GM12878 (cell line): ENCODE measurements at regions not wholly inside any gene's neighbourhood (a gene's known extent, or its start where the extent isn't known, plus 50 kb on each side); places are given as distances from the start of the nearest gene placed in this dataset.

Experiments used
- ATAC-seq: fragments of 200-7000 bp; cut with Tn5 transposase; 3 replicates; pipeline ENCODE4 v1.9.1; 2020; ENCODE audit warnings: mild to moderate bottlenecking, moderate library complexity
- BruUV-seq: library from RNA; stranded (reverse); fragments of 400-500 nt; replicated peaks from 2 replicates; lab custom pipeline; 2021; lab: Mats Ljungman, UMichigan
- CTCF ChIA-PET: fragments of 300-600 bp; sonication (Branson Sonifier 250); formaldehyde crosslinking; extraction: SDS; loops from one replicate; lab custom pipeline; 2021; ENCODE audit warnings: inconsistent platforms; lab: Yijun Ruan, JAX
- POLR2A ChIA-PET: fragments of 350-600 bp; formaldehyde crosslinking; extraction: SDS; loops from one replicate; lab custom pipeline; 2021; ENCODE audit warnings: inconsistent platforms; lab: Charles Lee
- RAD21 ChIA-PET: fragments of 300-600 bp; sonication (Branson Sonifier 250); formaldehyde crosslinking; loops from one replicate; lab custom pipeline; 2023; ENCODE audit warnings: antibody characterized with exemption; ENCODE audit not compliant: unreplicated experiment; lab: Charles Lee
- SMC1A ChIA-PET: fragments of 300-600 bp; sonication (Branson Sonifier 250); formaldehyde crosslinking; loops from one replicate; lab custom pipeline; 2023; ENCODE audit not compliant: unreplicated experiment, uncharacterized antibody; lab: Charles Lee
- DNase-seq: peaks from one replicate; pipeline ENCODE4 v3.0.0-alpha.2; 2011; ENCODE audit warnings: low read depth, low spot score
- FAIRE-seq: peaks from 3 replicates; lab custom pipeline; 2011; peaks lifted over from hg19 to GRCh38; lab: Jason Lieb, UNC
- H2AFZ ChIP-seq: 2 replicates; pipeline ENCODE4 v1.6.0; 2011; ENCODE audit warnings: low read depth, low read length, control low read depth; ENCODE audit not compliant: control insufficient read depth
- H3K27ac ChIP-seq: 2 replicates; pipeline ENCODE4 v1.5.1; 2011; ENCODE audit warnings: control low read depth; ENCODE audit not compliant: control insufficient read depth, insufficient read depth
- H3K27me3 ChIP-seq, 2 experiments: replicated peaks in 1 of 2; 2 replicates each; pipeline versions ENCODE4 v1.6.0 to v1.6.1; 2011; ENCODE audit warnings: low read length in 1 of 2; ENCODE audit not compliant: control insufficient read depth in 2 of 2, insufficient read depth in 2 of 2
- H3K36me3 ChIP-seq, 2 experiments: 2 replicates each; pipeline ENCODE4 v1.5.1; 2011; ENCODE audit warnings: low read length in 1 of 2; ENCODE audit not compliant: control insufficient read depth in 2 of 2, insufficient read depth in 2 of 2
- H3K4me1 ChIP-seq: 2 replicates; pipeline ENCODE4 v1.6.1; 2011; ENCODE audit warnings: mild to moderate bottlenecking, low read length, moderate library complexity, mixed read lengths; ENCODE audit not compliant: control insufficient read depth, insufficient read depth
- H3K4me2 ChIP-seq: 2 replicates; pipeline ENCODE4 v1.6.0; 2011; ENCODE audit warnings: control low read depth; ENCODE audit not compliant: control insufficient read depth, insufficient read depth
- H3K4me3 ChIP-seq: fragments of 200-600 bp; sonication (generic); 2 replicates; pipeline ENCODE4 v1.5.1; 2016
- H3K79me2 ChIP-seq: 2 replicates; pipeline ENCODE4 v1.6.0; 2011; ENCODE audit warnings: low read length; ENCODE audit not compliant: control insufficient read depth, insufficient read depth
- H3K9ac ChIP-seq: 2 replicates; pipeline ENCODE4 v1.8.0; 2011; ENCODE audit warnings: low read length, control low read depth, mixed read lengths; ENCODE audit not compliant: control insufficient read depth, insufficient read depth
- H3K9me3 ChIP-seq: replicated peaks from 3 replicates; pipeline ENCODE4 v1.5.1; 2011; ENCODE audit warnings: mild to moderate bottlenecking, low read length; ENCODE audit not compliant: control insufficient read depth, insufficient read depth
- H4K20me1 ChIP-seq: 2 replicates; pipeline ENCODE4 v1.6.0; 2011; ENCODE audit not compliant: control insufficient read depth, insufficient read depth
- KLF5 ChIP-seq: fragments of 450-650 bp; IDR thresholded peaks from 2 replicates; pipeline ENCODE4 v1.6.1; 2014; ENCODE audit warnings: mild to moderate bottlenecking; ENCODE audit not compliant: partially characterized antibody
- POLR2AphosphoS5 ChIP-seq: IDR thresholded peaks from 2 replicates; pipeline ENCODE4 v1.6.1; 2011; ENCODE audit warnings: mild to moderate bottlenecking, low read length, inconsistent platforms
- RBBP5 ChIP-seq: fragments of 200-600 bp; sonication (generic); conservative IDR thresholded peaks from 2 replicates; pipeline ENCODE4 v1.6.1; 2016
- SP1 ChIP-seq: IDR thresholded peaks from one replicate; pipeline ENCODE4 v1.6.1; 2011; ENCODE audit warnings: low read depth, low read length
- WGBS: methylation state at CpG from one replicate; pipeline ENCODE4 v1.1.6; 2016; ENCODE audit warnings: low lambda C conversion rate; ENCODE audit not compliant: insufficient replicate concordance, insufficient coverage; ENCODE audit errors: missing lambda C conversion rate; 5-methylcytosine and 5-hydroxymethylcytosine counted together
- in situ Hi-C: fragments of 300-500 bp; cut with MboI; formaldehyde crosslinking; loops from 9 replicates; pipeline ENCODE4 v1.14.3; 2018; ENCODE audit warnings: mixed read lengths
- intact Hi-C: fragments of 100-400 bp; cut with micrococcal nuclease; formaldehyde crosslinking; loops from one replicate; pipeline ENCODE4 v1.14.2; 2022; ENCODE audit not compliant: unreplicated experiment
- TF ChIP-seq, protein P1 (sequence below): IDR thresholded peaks from 2 replicates; pipeline ENCODE4 v1.6.1; 2012; ENCODE audit warnings: mild to moderate bottlenecking, low read depth, low read length
- TF ChIP-seq, protein P2 (sequence below): fragments of 450-650 bp; IDR thresholded peaks from 2 replicates; pipeline ENCODE4 v1.6.1; 2017; ENCODE audit warnings: mild to moderate bottlenecking, low read depth, inconsistent platforms; ENCODE audit not compliant: poor library complexity, severe bottlenecking
- TF ChIP-seq, protein P3 (sequence below): fragments of 450-650 bp; formaldehyde crosslinking; IDR thresholded peaks from 2 replicates; pipeline ENCODE4 v1.4.0; 2020; ENCODE audit warnings: mild to moderate bottlenecking, moderate library complexity

DNA sequence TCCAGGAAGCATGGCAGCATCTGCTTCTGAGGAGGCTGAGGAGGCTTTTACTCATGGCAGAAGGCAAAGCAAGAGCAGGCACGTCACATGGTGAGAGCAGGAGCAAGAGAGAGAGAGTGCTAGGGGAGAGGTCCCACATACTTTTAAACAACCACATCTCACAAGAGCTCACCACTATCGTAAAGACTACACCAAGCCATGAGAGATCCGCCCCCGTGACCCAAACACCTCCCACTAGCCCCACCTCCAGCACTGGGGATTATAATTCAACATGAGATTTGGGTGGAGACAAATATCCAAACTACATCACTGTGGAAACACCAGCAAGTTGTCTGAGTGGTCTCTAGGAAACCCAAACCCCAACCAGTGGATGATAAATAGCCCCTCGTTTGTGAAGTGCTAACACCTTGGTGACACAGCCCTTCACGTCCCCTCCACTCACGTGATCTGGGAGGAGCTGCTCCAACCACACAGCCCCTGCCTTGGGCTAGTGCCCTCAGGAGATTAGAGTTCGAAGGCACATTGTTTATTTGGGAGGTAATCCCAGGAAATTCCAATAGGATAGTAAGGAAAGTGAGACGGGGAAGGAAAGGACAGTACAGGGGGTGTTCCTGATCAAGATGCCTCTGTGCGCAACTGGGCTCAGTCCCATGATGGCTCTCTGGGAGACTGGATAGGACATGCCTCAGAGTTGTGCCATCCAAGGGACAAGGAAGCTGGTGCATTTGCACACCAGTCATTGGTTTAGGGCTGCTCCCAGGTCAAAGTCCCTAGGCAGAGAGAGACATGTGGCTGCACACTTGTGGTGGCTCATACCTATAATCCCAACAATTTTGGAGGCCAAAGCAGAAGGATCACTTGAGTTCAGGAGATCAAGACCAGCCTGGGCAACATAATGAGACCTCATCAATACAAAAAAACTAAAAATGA is 80.6 kb upstream of the CTNNB1 start (continued):
- TF ChIP-seq, protein P1, sequence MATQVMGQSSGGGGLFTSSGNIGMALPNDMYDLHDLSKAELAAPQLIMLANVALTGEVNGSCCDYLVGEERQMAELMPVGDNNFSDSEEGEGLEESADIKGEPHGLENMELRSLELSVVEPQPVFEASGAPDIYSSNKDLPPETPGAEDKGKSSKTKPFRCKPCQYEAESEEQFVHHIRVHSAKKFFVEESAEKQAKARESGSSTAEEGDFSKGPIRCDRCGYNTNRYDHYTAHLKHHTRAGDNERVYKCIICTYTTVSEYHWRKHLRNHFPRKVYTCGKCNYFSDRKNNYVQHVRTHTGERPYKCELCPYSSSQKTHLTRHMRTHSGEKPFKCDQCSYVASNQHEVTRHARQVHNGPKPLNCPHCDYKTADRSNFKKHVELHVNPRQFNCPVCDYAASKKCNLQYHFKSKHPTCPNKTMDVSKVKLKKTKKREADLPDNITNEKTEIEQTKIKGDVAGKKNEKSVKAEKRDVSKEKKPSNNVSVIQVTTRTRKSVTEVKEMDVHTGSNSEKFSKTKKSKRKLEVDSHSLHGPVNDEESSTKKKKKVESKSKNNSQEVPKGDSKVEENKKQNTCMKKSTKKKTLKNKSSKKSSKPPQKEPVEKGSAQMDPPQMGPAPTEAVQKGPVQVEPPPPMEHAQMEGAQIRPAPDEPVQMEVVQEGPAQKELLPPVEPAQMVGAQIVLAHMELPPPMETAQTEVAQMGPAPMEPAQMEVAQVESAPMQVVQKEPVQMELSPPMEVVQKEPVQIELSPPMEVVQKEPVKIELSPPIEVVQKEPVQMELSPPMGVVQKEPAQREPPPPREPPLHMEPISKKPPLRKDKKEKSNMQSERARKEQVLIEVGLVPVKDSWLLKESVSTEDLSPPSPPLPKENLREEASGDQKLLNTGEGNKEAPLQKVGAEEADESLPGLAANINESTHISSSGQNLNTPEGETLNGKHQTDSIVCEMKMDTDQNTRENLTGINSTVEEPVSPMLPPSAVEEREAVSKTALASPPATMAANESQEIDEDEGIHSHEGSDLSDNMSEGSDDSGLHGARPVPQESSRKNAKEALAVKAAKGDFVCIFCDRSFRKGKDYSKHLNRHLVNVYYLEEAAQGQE, result no peak
- no peak for TF ChIP-seq RBBP5
- TF ChIP-seq SP1, result no peak

DNA sequence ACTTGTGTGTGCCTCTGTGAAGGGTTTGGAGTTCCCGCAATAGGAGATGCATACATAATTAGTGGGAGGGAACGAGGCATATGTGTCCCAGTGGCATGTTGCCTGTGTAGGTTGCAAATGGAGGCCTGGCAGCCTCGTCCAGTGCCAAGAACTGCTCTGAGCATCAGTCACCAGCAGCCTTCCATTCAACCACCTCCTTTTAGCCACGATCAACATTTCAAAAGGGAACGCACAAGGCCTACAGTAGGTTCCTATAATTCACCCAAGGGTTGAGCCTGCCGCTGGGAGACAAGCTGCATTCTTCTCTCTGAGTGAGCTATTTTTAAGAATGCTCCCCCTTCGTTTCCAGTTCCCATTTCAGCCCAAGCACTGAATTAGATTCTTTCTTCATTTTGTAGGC is 78.8 kb upstream of the CTNNB1 start:
- Histone ChIP-seq H2AFZ (no peak overlapping the region), H3K79me2 (no peaks in the 10 kb centered on the region), H3K4me3 (no peak overlapping the region), H3K4me1 (peaks cover 10% of the 10 kb centered on the region), H3K27ac (no peak overlapping the region), H4K20me1 (no peaks in the 10 kb centered on the region), H3K27me3 (no peaks in the 10 kb centered on the region), H3K9ac (no peak overlapping the region), H3K9me3 (no peaks in the 10 kb centered on the region; the same call in 2 of the 3 replicates), H3K4me2 (no peak overlapping the region), H3K36me3 (no peaks in the 10 kb centered on the region)
- ATAC-seq (no peak), DNase-seq (no peak), FAIRE-seq (no peak)
- 37% methylated on average over 7 of the region's 7 CpGs for WGBS
- ChIA-PET RAD21 (no interaction called here), POLR2A (no interaction called here), CTCF (no interaction called here), SMC1A (no interaction called here)
- intact Hi-C loops, result no loop called here
- TF ChIP-seq, protein P2, sequence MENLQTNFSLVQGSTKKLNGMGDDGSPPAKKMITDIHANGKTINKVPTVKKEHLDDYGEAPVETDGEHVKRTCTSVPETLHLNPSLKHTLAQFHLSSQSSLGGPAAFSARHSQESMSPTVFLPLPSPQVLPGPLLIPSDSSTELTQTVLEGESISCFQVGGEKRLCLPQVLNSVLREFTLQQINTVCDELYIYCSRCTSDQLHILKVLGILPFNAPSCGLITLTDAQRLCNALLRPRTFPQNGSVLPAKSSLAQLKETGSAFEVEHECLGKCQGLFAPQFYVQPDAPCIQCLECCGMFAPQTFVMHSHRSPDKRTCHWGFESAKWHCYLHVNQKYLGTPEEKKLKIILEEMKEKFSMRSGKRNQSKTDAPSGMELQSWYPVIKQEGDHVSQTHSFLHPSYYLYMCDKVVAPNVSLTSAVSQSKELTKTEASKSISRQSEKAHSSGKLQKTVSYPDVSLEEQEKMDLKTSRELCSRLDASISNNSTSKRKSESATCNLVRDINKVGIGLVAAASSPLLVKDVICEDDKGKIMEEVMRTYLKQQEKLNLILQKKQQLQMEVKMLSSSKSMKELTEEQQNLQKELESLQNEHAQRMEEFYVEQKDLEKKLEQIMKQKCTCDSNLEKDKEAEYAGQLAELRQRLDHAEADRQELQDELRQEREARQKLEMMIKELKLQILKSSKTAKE, result no peak
- no peak for TF ChIP-seq KLF5
- TF ChIP-seq, protein P3, sequence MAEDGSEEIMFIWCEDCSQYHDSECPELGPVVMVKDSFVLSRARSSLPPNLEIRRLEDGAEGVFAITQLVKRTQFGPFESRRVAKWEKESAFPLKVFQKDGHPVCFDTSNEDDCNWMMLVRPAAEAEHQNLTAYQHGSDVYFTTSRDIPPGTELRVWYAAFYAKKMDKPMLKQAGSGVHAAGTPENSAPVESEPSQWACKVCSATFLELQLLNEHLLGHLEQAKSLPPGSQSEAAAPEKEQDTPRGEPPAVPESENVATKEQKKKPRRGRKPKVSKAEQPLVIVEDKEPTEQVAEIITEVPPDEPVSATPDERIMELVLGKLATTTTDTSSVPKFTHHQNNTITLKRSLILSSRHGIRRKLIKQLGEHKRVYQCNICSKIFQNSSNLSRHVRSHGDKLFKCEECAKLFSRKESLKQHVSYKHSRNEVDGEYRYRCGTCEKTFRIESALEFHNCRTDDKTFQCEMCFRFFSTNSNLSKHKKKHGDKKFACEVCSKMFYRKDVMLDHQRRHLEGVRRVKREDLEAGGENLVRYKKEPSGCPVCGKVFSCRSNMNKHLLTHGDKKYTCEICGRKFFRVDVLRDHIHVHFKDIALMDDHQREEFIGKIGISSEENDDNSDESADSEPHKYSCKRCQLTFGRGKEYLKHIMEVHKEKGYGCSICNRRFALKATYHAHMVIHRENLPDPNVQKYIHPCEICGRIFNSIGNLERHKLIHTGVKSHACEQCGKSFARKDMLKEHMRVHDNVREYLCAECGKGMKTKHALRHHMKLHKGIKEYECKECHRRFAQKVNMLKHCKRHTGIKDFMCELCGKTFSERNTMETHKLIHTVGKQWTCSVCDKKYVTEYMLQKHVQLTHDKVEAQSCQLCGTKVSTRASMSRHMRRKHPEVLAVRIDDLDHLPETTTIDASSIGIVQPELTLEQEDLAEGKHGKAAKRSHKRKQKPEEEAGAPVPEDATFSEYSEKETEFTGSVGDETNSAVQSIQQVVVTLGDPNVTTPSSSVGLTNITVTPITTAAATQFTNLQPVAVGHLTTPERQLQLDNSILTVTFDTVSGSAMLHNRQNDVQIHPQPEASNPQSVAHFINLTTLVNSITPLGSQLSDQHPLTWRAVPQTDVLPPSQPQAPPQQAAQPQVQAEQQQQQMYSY (CRISPR knock-in tag), result no peak
- TF ChIP-seq POLR2AphosphoS5, result no peak
- in situ Hi-C loops, result no loop called here
- BruUV-seq, result no TSS peak
